WTC11 (cell line): ENCODE measurements at regions not wholly inside any gene's neighbourhood (a gene's known extent, or its start where the extent isn't known, plus 50 kb on each side); places are given as distances from the start of the nearest gene placed in this dataset.

Experiments
- ATAC-seq: fragments of 200-7000 bp; cut with Tn5 transposase; 2 replicates; pipeline ENCODE4 v1.10.0; 2021; ENCODE audit warnings: mild to moderate bottlenecking, moderate library complexity
- CTCF ChIA-PET: fragments of 300-600 bp; sonication (Branson Sonifier 250); formaldehyde crosslinking; loops from one replicate; lab custom pipeline; 2021; ENCODE audit warnings: antibody characterized with exemption; lab: Charles Lee
- POLR2A ChIA-PET: fragments of 350-600 bp; sonication (Branson Sonifier 250); formaldehyde crosslinking; loops from one replicate; lab custom pipeline; 2021; ENCODE audit warnings: antibody characterized with exemption; lab: Charles Lee
- DNase-seq: peaks from one replicate; pipeline ENCODE4 v3.0.0; 2021; ENCODE audit warnings: low spot score
- H3K27ac Mint-ChIP-seq: 2 replicates; pipeline ENCODE4 v1.8.0; 2021; ENCODE audit warnings: mixed read lengths
- H3K27me3 Mint-ChIP-seq: 2 replicates; pipeline ENCODE4 v1.8.0; 2021; ENCODE audit warnings: low read depth, mild to moderate bottlenecking, moderate library complexity, mixed read lengths
- H3K36me3 Mint-ChIP-seq: 2 replicates; pipeline ENCODE4 v1.8.0; 2021; ENCODE audit warnings: mixed read lengths
- H3K4me1 Mint-ChIP-seq: 2 replicates; pipeline ENCODE4 v1.8.0; 2022; ENCODE audit warnings: mixed read lengths
- H3K4me3 Mint-ChIP-seq: 2 replicates; pipeline ENCODE4 v1.8.0; 2021; ENCODE audit warnings: mild to moderate bottlenecking, moderate library complexity, mixed read lengths
- H3K9me3 Mint-ChIP-seq: 2 replicates; pipeline ENCODE4 v1.8.0; 2021; ENCODE audit warnings: mixed read lengths
- ELF4 ChIP-seq: sonication (generic); formaldehyde crosslinking; IDR thresholded peaks from 2 replicates; pipeline ENCODE4 v1.8.1; 2022; ENCODE audit warnings: low read depth, mild to moderate bottlenecking, moderate library complexity, missing genetic modification reagents
- HMGA2 ChIP-seq: fragments of 250-450 bp; sonication (Bioruptor Pico); IDR thresholded peaks from 2 replicates; pipeline ENCODE4 v1.4.0; 2021; ENCODE audit warnings: mild to moderate bottlenecking, moderate library complexity
- IRF2 ChIP-seq: sonication (generic); formaldehyde crosslinking; IDR thresholded peaks from 2 replicates; pipeline ENCODE4 v1.8.0; 2022; ENCODE audit warnings: low read depth, missing genetic modification reagents, borderline replicate concordance
- JAZF1 ChIP-seq: fragments of 250-450 bp; sonication (Bioruptor Pico); IDR thresholded peaks from 2 replicates; pipeline ENCODE4 v1.9.0; 2021; ENCODE audit warnings: moderate library complexity, mild to moderate bottlenecking, inconsistent platforms
- MYBL2 ChIP-seq: sonication (generic); formaldehyde crosslinking; IDR thresholded peaks from 2 replicates; pipeline ENCODE4 v1.8.1; 2023; ENCODE audit warnings: mild to moderate bottlenecking, moderate library complexity, missing genetic modification reagents
- NFYB ChIP-seq: sonication (generic); formaldehyde crosslinking; conservative IDR thresholded peaks from 2 replicates; pipeline ENCODE4 v1.8.0; 2022; ENCODE audit warnings: low read depth, missing genetic modification reagents
- NR1H2 ChIP-seq: sonication (generic); formaldehyde crosslinking; IDR thresholded peaks from 2 replicates; pipeline ENCODE4 v1.9.0; 2021; ENCODE audit warnings: mild to moderate bottlenecking, moderate library complexity, missing genetic modification reagents
- NR3C1 ChIP-seq: sonication (generic); formaldehyde crosslinking; conservative IDR thresholded peaks from 2 replicates; pipeline ENCODE4 v1.8.1; 2023; ENCODE audit warnings: low read depth, mild to moderate bottlenecking, missing genetic modification reagents
- TEAD1 ChIP-seq: sonication (generic); formaldehyde crosslinking; IDR thresholded peaks from 2 replicates; pipeline ENCODE4 v1.8.0; 2022; ENCODE audit warnings: mild to moderate bottlenecking, missing genetic modification reagents
- TEAD4 ChIP-seq: sonication (generic); formaldehyde crosslinking; IDR thresholded peaks from 2 replicates; pipeline ENCODE4 v1.8.0; 2022; ENCODE audit warnings: mild to moderate bottlenecking, missing genetic modification reagents
- ZNF138 ChIP-seq: sonication (generic); formaldehyde crosslinking; conservative IDR thresholded peaks from 2 replicates; pipeline ENCODE4 v1.8.1; 2022; ENCODE audit warnings: mild to moderate bottlenecking, moderate library complexity, missing genetic modification reagents
- TF ChIP-seq, protein P1 (sequence below): fragments of 250-450 bp; sonication (Bioruptor Pico); IDR thresholded peaks from 2 replicates; pipeline ENCODE4 v1.9.0; 2021; ENCODE audit warnings: mild to moderate bottlenecking, borderline replicate concordance
- TF ChIP-seq, protein P2 (sequence below): fragments of 250-450 bp; sonication (Bioruptor Pico); IDR thresholded peaks from 2 replicates; pipeline ENCODE4 v2.1.2; 2022; ENCODE audit warnings: mild to moderate bottlenecking, moderate library complexity
- TF ChIP-seq, protein P3 (sequence below): fragments of 250-450 bp; sonication (Bioruptor Pico); IDR thresholded peaks from 2 replicates; pipeline ENCODE4 v1.8.0; 2021; ENCODE audit warnings: mild to moderate bottlenecking
- TF ChIP-seq, protein P4 (sequence below): fragments of 250-450 bp; sonication (Bioruptor Pico); IDR thresholded peaks from 2 replicates; pipeline ENCODE4 v1.9.0; 2021; ENCODE audit warnings: mild to moderate bottlenecking
- TF ChIP-seq, protein P5 (sequence below): sonication (generic); formaldehyde crosslinking; IDR thresholded peaks from 2 replicates; pipeline ENCODE4 v1.8.0; 2022; ENCODE audit warnings: mild to moderate bottlenecking, missing genetic modification reagents
- TF ChIP-seq, protein P6 (sequence below): sonication (generic); formaldehyde crosslinking; IDR thresholded peaks from 2 replicates; pipeline ENCODE4 v1.8.1; 2023; ENCODE audit warnings: mild to moderate bottlenecking, missing genetic modification reagents, moderate library complexity

DNA sequence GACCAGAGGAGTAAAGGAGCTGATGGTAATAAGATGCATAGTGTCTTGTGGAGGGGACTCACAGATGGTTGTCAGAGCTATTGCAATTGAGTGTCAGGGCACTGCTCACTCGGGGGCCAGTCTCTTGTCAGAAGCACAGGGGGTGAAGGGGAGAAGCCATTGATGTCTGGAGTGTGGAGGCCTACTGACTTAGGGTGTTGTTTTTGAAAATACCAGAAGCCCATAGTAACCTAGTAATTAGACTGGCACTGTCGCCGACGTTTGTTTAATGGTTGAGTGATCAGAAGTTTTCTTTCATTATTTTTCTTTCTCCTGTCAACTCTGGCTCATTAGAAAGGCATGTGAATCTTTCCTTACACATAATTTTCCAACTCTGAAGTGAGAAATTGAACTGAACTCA, 151.6 kb upstream of the TENM4 start (continued):
- TF ChIP-seq, protein P1, sequence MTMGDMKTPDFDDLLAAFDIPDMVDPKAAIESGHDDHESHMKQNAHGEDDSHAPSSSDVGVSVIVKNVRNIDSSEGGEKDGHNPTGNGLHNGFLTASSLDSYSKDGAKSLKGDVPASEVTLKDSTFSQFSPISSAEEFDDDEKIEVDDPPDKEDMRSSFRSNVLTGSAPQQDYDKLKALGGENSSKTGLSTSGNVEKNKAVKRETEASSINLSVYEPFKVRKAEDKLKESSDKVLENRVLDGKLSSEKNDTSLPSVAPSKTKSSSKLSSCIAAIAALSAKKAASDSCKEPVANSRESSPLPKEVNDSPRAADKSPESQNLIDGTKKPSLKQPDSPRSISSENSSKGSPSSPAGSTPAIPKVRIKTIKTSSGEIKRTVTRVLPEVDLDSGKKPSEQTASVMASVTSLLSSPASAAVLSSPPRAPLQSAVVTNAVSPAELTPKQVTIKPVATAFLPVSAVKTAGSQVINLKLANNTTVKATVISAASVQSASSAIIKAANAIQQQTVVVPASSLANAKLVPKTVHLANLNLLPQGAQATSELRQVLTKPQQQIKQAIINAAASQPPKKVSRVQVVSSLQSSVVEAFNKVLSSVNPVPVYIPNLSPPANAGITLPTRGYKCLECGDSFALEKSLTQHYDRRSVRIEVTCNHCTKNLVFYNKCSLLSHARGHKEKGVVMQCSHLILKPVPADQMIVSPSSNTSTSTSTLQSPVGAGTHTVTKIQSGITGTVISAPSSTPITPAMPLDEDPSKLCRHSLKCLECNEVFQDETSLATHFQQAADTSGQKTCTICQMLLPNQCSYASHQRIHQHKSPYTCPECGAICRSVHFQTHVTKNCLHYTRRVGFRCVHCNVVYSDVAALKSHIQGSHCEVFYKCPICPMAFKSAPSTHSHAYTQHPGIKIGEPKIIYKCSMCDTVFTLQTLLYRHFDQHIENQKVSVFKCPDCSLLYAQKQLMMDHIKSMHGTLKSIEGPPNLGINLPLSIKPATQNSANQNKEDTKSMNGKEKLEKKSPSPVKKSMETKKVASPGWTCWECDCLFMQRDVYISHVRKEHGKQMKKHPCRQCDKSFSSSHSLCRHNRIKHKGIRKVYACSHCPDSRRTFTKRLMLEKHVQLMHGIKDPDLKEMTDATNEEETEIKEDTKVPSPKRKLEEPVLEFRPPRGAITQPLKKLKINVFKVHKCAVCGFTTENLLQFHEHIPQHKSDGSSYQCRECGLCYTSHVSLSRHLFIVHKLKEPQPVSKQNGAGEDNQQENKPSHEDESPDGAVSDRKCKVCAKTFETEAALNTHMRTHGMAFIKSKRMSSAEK (CRISPR knock-in tag): no peak
- TF ChIP-seq NFYB (CRISPR knock-in tag): no peak

DNA sequence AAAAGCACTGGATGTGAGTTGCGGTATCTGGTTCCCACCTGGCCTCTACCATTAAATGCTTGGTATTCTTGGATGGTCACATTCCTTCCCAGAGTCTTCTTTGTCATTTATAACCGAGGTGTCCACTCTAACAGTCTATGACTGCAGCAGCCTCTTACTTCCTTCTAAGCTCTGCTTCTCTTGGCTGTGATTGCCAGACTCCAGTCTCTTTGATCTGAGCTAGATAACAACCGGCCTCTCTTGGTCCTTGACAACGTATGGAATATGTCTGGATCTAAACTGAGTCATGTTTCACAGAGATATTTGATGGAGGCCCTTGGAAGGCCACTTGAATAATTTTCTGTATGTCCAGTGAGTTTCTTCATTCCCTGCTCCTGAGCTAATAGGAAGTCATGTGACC, 141.6 kb upstream of the TENM4 start:
- no peak for ATAC-seq
- CTCF ChIA-PET: interaction anchor here (0.6 kb wide), 1 partner anchor 34 kb away, joined by 3 read pairs; no protein-coding TSS in a partner anchor

DNA sequence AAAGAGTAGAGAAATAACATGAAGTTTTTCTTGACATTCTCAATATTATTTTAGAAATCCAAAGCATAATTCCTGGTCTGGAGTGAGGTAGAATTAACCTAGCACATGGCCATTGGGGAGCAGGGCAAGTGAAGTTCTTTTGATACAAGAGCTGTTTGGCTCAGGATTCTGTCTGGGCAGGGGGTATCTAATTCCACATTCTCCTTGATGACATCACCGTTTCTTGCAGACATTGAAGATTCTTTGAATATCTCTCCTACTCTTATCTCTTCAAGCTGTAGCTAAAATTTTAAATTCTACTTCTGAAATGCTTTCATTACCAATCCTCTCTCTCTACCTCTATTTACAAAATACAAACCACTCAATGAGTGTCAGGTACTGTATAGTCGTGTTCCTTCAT, 138.2 kb upstream of the TENM4 start:
- CTCF ChIA-PET: interaction anchor here (1.0 to 1.5 kb wide), 3 partner anchors 12 to 178 kb away, joined by 3 to 4 read pairs (median 4); no protein-coding TSS in a partner anchor
- no peak for DNase-seq
- TF ChIP-seq, protein P2, sequence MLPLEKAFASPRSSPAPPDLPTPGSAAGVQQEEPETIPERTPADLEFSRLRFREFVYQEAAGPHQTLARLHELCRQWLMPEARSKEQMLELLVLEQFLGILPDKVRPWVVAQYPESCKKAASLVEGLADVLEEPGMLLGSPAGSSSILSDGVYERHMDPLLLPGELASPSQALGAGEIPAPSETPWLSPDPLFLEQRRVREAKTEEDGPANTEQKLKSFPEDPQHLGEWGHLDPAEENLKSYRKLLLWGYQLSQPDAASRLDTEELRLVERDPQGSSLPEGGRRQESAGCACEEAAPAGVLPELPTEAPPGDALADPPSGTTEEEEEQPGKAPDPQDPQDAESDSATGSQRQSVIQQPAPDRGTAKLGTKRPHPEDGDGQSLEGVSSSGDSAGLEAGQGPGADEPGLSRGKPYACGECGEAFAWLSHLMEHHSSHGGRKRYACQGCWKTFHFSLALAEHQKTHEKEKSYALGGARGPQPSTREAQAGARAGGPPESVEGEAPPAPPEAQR (CRISPR knock-in tag): no peak
- TF ChIP-seq MYBL2 (CRISPR knock-in tag) (no peak), ELF4 (CRISPR knock-in tag) (no peak), NR1H2 (no peak), IRF2 (CRISPR knock-in tag) (no peak), ZNF138 (CRISPR knock-in tag) (no peak), TEAD1 (no peak), TEAD4 (CRISPR knock-in tag) (no peak), HMGA2 (CRISPR knock-in tag) (no peak), JAZF1 (CRISPR knock-in tag) (no peak)
- TF ChIP-seq, protein P3, sequence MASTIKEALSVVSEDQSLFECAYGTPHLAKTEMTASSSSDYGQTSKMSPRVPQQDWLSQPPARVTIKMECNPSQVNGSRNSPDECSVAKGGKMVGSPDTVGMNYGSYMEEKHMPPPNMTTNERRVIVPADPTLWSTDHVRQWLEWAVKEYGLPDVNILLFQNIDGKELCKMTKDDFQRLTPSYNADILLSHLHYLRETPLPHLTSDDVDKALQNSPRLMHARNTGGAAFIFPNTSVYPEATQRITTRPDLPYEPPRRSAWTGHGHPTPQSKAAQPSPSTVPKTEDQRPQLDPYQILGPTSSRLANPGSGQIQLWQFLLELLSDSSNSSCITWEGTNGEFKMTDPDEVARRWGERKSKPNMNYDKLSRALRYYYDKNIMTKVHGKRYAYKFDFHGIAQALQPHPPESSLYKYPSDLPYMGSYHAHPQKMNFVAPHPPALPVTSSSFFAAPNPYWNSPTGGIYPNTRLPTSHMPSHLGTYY (CRISPR knock-in tag): no peak
- TF ChIP-seq, protein P4, sequence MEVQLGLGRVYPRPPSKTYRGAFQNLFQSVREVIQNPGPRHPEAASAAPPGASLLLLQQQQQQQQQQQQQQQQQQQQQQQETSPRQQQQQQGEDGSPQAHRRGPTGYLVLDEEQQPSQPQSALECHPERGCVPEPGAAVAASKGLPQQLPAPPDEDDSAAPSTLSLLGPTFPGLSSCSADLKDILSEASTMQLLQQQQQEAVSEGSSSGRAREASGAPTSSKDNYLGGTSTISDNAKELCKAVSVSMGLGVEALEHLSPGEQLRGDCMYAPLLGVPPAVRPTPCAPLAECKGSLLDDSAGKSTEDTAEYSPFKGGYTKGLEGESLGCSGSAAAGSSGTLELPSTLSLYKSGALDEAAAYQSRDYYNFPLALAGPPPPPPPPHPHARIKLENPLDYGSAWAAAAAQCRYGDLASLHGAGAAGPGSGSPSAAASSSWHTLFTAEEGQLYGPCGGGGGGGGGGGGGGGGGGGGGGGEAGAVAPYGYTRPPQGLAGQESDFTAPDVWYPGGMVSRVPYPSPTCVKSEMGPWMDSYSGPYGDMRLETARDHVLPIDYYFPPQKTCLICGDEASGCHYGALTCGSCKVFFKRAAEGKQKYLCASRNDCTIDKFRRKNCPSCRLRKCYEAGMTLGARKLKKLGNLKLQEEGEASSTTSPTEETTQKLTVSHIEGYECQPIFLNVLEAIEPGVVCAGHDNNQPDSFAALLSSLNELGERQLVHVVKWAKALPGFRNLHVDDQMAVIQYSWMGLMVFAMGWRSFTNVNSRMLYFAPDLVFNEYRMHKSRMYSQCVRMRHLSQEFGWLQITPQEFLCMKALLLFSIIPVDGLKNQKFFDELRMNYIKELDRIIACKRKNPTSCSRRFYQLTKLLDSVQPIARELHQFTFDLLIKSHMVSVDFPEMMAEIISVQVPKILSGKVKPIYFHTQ (CRISPR knock-in tag): no peak
- TF ChIP-seq, protein P5, sequence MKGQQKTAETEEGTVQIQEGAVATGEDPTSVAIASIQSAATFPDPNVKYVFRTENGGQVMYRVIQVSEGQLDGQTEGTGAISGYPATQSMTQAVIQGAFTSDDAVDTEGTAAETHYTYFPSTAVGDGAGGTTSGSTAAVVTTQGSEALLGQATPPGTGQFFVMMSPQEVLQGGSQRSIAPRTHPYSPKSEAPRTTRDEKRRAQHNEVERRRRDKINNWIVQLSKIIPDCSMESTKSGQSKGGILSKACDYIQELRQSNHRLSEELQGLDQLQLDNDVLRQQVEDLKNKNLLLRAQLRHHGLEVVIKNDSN: no peak
- TF ChIP-seq, all 79 proteins: peak for 0
- no peaks in the 10 kb centered on the region for H3K36me3 Mint-ChIP-seq
- no peaks in the 10 kb centered on the region for H3K9me3 Mint-ChIP-seq
- no peak for ATAC-seq
- H3K4me1 Mint-ChIP-seq: peaks cover 6% of the 10 kb centered on the region
- POLR2A ChIA-PET: no interaction called here
- no peak overlapping the region for H3K4me3 Mint-ChIP-seq
- H3K27ac Mint-ChIP-seq: no peak overlapping the region
- H3K27me3 Mint-ChIP-seq: peaks cover 18% of the 10 kb centered on the region

More for the DNA sequence above, 141.6 kb upstream of the TENM4 start:
- POLR2A ChIA-PET: interaction anchor here (1.1 kb wide), 1 partner anchor 16 kb away, joined by 3 read pairs; no protein-coding TSS in a partner anchor
- TF ChIP-seq NR3C1 (CRISPR knock-in tag): no peak
- TF ChIP-seq, protein P6, sequence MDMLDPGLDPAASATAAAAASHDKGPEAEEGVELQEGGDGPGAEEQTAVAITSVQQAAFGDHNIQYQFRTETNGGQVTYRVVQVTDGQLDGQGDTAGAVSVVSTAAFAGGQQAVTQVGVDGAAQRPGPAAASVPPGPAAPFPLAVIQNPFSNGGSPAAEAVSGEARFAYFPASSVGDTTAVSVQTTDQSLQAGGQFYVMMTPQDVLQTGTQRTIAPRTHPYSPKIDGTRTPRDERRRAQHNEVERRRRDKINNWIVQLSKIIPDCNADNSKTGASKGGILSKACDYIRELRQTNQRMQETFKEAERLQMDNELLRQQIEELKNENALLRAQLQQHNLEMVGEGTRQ: 0 out of 2 replicates have a peak, but pooled peaks have one; percentile 26
- peaks cover 6% of the 10 kb centered on the region for H3K4me1 Mint-ChIP-seq
- peaks cover 25% of the 10 kb centered on the region for H3K9me3 Mint-ChIP-seq
- H3K36me3 Mint-ChIP-seq: peaks cover 5% of the 10 kb centered on the region
- H3K27me3 Mint-ChIP-seq: peaks cover 17% of the 10 kb centered on the region
- no peak overlapping the region for H3K27ac Mint-ChIP-seq
- no peak overlapping the region for H3K4me3 Mint-ChIP-seq
- DNase-seq: no peak
